GM21381 (cell line): ENCODE measurements at regions not wholly inside any gene's neighbourhood (a gene's known extent, or its start where the extent isn't known, plus 50 kb on each side); places are given as distances from the start of the nearest gene placed in this dataset.
"Not testable (repeated sequence)": the region's sequence is repeated elsewhere in the genome, so short reads cannot be mapped to it uniquely, and the experiment has no call there.

Source experiments
- ATAC-seq: cut with Tn5 transposase; IDR thresholded peaks from one replicate; pipeline ENCODE4 v1.9.1; 2021; ENCODE audit warnings: mild to moderate bottlenecking, moderate library complexity; ENCODE audit not compliant: unreplicated experiment

DNA sequence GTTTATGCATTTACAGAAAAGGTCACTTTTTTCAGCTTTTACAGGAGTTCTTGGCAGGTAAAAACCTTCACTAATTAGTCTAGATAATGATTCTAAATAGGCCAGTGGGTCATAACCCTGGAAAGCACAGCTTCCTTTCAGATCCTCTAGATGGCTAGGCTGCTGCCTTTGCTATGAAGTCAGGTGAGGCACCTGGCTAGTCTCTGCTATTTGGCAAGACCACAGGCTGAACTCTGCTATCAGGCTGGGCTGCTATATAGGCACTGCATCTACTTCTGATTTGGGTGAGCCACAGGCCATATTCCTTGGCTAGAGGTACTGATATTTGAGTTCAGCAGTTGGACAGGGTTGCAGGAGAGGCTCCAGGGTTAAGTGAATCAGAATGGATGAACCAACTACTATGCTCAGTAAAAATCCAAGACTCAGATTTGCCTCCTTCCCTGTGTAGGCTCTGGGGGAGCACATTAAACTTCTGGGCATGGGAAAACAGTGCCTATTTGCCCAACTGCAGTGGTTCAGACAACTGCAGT is 665.7 kb upstream of the TBL1XR1 start:
- ATAC-seq = no peak

- not testable (repeated sequence) for ATAC-seq
Measured at GRCh38 chr3:177871267-177871666, 665.0 kb upstream of the KCNMB2 start.

GRCh38 chr3:177878192-177878591 is 658.0 kb upstream of the KCNMB2 start:
- ATAC-seq = no peak

DNA sequence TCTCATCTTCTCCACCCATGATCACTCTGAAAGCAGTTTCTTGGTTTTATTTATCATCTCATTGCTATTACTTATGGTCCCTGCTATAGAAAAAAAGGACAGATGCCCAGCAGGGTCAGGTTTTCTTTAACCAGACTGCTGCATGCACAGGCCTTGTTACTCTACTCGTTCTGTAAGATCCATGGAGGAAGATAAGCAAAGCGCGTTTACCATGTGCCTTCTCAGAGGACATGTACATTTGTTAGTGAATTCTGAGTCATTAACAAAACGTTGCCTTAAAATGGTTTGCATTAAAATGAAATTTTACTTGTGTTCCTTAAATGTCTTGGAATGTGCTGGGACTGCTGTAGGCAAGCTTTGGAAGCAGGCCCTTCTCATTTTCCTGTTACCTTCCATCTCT is 657.3 kb upstream of the KCNMB2 start:
- no peak for ATAC-seq

DNA sequence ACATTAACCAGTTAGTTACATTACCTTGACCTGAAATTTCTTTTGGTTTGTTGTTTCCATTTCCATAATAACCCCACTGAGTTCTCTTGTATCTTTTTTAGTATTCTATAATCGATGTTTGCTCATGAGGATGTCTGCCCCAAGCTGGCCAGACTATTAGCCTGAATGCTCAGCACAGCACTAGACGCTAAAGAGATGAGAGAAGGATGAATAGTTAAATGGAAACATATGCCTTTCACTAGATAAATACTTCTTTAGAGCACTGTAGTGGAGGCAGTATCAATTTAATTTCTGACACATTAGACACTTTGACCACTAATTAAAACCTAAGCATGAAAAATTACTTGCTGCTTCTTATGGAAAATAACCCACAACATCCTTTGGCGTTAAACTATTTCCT is 654.9 kb upstream of the KCNMB2 start:
- no peak for ATAC-seq

- no peak for ATAC-seq
Measured at GRCh38 chr3:177882124-177882648, 654.0 kb upstream of the KCNMB2 start.

GRCh38 chr3:177883091-177883490 is 653.1 kb upstream of the KCNMB2 start:
- ATAC-seq = no peak

DNA sequence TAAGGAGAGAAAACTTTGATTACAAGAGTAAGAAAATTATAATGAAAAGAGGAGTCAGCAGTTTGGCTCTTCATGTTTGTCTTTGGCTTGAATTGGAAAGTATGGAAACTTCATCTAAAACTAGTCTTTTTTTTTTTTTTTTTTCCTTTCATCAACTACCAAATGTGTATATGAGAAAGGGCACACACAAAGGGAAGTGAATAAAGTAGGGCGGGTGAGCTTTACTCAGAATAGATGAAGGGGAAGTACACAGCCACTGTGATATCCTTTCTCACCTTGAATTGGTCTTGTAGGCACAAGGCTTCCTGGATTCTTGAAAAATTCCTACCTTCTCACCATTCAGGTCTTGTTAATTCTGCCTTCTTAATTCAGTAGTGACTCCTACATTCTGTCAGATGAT is 652.3 kb upstream of the KCNMB2 start:
- ATAC-seq = no peak

GRCh38 chr3:177885063-177885462 is 651.2 kb upstream of the KCNMB2 start:
- ATAC-seq = no peak

DNA sequence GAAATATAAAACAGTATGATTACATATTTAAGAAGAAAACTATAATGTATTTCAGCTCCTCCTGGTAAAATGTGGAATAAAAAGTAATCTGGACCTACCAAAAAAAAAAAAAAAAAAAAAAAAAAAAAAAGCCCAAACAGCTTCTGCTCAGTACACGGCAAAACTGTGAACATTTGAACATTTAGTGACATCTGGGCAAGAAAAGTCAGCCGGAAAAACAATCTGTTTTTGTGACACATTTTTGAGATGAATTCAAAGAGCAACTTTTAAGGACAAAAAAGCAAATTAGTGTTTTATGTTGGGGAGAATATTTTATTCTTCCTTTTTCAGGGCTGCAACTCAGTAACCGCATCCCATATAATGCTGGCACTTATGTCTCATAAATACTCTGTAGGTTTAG is 649.7 kb upstream of the KCNMB2 start:
- ATAC-seq = no peak

DNA sequence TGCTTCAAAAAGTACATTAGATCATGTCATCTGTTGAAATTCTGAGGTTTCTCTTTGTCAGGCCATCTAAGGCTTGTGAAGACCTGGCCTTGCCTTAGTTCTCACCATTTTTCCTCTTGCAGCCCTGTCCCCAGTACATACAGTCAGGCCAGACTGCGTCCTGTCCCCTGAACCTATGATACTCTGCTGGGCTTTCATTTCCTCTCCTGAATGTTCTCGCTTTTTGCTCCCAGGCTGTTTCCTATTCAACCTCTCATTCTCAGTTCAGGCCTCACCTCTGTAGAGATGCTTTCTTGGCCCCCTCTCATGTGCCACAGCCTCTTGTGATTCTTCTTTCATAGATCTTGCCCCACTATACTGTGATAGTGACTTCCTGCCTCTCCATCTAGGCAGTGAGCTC is 648.8 kb upstream of the KCNMB2 start:
- ATAC-seq = no peak

DNA sequence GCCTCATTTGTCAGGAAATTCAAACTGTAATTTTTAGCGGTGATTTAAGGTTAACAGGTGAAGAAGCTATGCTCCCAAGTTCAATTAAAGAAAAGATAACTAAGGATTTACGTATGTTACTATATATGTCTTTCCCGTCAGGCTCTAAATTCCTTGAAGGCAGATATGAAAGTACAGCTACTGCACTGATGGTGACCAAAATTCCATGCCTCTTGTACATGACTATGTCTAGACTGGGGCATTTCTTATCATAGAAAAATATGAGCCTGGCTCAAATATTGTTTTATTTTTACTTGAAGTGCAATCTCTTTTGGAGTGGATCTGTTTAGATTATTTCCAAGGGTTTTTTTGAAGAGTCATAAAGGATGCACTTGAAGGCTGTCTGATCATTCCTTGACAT is 647.1 kb upstream of the KCNMB2 start:
- ATAC-seq = no peak

GRCh38 chr3:177889652-177890358 is 646.4 kb upstream of the KCNMB2 start:
- no peak for ATAC-seq

GRCh38 chr3:177890359-177890683 is 645.9 kb upstream of the KCNMB2 start:
- no peak for ATAC-seq

DNA sequence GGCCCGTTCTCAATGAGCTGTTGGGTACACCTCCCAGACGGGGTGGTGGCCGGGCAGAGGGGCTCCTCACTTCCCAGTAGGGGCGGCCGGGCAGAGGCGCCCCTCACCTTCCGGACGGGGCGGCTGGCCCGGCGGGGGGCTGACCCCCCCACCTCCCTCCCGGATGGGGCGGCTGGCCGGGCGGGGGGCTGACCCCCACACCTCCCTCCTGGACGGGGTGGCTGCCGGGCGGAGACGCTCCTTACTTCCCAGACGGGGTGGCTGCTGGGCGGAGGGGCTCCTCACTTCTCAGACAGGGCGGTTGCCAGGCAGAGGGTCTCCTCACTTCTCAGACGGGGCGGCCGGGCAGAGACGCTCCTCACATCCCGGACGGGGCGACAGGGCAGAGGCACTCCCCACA is 644.7 kb upstream of the KCNMB2 start:
- ATAC-seq = not testable (repeated sequence)

- no peak for ATAC-seq
Measured at GRCh38 chr3:177893331-177893730, 642.9 kb upstream of the KCNMB2 start.

DNA sequence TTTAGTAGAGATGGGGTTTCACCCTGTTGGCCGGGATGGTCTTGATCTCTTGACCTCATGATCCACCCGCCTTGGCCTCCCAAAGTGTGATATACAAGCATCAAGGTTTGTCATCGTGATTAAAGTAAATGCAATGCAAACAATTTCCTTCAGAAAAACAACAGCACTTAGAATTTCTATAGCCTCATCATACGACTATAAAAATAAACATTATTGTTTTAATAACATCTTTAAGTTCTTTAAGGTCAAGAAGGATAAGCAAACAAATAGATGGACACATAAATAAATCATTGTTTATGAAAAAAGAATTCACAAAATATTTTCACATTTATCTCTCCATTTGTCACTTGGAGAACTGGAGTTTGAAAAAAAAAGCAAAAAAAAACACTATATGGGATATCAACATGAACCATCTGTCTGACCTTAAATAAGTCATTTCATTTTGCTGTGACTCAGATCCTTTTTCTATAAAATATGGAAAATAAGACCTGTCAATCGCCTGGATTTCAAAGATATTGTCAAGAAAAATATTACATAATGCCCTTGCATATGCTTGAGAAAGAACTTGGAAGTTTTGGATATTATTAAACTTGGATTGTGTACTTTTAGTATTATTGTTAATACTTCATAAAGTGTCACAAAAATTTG is 642.0 kb upstream of the KCNMB2 start:
- ATAC-seq = no peak

DNA sequence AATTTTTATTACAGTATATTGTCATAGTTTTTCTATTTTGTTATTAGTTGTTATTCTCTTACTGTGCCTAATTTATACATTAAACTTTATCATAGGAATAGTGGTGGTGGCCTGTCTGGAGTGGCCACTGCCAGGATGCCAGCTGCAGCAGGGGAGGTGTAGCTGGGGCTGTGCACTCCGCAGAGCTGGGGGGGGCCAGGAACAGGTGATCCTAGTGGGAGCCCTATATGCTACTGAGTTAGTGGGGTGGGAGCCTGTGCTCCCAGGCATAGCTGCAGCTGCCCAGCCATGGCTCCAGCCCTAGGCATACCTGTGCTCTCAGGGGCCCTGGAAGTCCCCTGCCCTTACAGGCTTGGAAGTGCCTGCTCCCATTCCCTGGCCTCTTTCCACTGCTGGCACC is 638.1 kb upstream of the KCNMB2 start:
- no peak for ATAC-seq

- no peak for ATAC-seq
Measured at GRCh38 chr3:177899275-177900067, 636.8 kb upstream of the KCNMB2 start.

GRCh38 chr3:177902876-177903275 is 633.4 kb upstream of the KCNMB2 start:
- no peak for ATAC-seq

- no peak for ATAC-seq
Measured at GRCh38 chr3:177904621-177905020, 631.6 kb upstream of the KCNMB2 start.
